Brain microvascular endothelial cell (primary cell): ENCODE measurements at regions not wholly inside any gene's neighbourhood (a gene's known extent, or its start where the extent isn't known, plus 50 kb on each side); places are given as distances from the start of the nearest gene placed in this dataset.
A peak's percentile ranks its signal among the peaks of the same experiment; 100 is the strongest.
"Not testable (repeated sequence)": the region's sequence is repeated elsewhere in the genome, so short reads cannot be mapped to it uniquely, and the experiment has no call there.

ENCODE experiments used
- DNase-seq: peaks from one replicate; pipeline ENCODE4 v3.0.0-alpha.2; 2020
- H3K27ac ChIP-seq: fragments of 250-450 bp; sonication (Bioruptor Pico); 2 replicates; pipeline ENCODE4 v1.5.1; 2020; ENCODE audit warnings: mild to moderate bottlenecking, moderate library complexity
- H3K27me3 ChIP-seq: fragments of 250-450 bp; sonication (Bioruptor Pico); replicated peaks from 2 replicates; pipeline ENCODE4 v1.5.1; 2020; ENCODE audit warnings: mild to moderate bottlenecking
- H3K36me3 ChIP-seq: fragments of 250-450 bp; sonication (Bioruptor Pico); replicated peaks from 2 replicates; pipeline ENCODE4 v1.5.1; 2020; ENCODE audit warnings: mild to moderate bottlenecking
- H3K4me3 ChIP-seq: 2 replicates; pipeline ENCODE4 v1.5.1; 2011; ENCODE audit warnings: low read depth, mild to moderate bottlenecking, control low read depth, low read length, moderate library complexity
- in situ Hi-C: cut with HindIII; loops from 2 replicates; pipeline ENCODE4 v1.10.0; 2017; ENCODE audit warnings: low sequenced_read_pairs, low pct_ligation_motif_present
- TF ChIP-seq, protein P1 (sequence below): IDR thresholded peaks from 2 replicates; pipeline ENCODE4 v1.5.1; 2011; ENCODE audit warnings: low read depth, mild to moderate bottlenecking, moderate library complexity, low read length, control low read depth, inconsistent platforms; ENCODE audit errors: missing control alignments

DNA sequence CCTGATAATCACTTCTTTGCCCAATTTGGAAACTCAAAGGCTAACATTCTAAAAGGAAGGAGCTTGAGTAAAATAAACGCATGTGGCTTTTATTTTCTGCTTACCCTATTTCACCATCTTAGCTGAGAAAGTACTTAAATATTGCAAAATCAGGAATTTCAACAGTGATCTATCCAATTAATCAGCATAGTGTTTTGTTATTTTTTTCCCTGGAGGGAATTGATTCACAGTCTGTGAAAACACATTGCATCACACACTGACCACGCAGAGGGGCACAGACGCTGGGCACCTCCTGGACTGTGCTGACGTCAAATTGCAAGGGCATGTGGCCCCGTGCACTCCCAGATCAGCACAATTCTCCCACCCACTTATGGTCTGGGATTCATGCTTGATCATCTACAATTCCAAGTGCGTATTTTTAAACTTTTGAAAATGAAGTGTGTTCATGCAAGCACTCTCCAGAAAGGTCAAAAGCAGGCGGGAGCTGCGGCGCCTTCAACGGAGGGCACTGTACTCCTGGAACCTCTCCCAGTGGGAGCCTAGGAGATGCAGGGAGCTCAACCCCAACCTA, 320.6 kb upstream of the PPARGC1A start:
- DNase-seq, result peak; percentile 85
- Histone ChIP-seq H3K27me3 (no peaks in the 10 kb centered on the region), H3K36me3 (no peaks in the 10 kb centered on the region), H3K4me3 (no peak overlapping the region), H3K27ac (peak overlapping the region; percentile 47)
- TF ChIP-seq, protein P1, sequence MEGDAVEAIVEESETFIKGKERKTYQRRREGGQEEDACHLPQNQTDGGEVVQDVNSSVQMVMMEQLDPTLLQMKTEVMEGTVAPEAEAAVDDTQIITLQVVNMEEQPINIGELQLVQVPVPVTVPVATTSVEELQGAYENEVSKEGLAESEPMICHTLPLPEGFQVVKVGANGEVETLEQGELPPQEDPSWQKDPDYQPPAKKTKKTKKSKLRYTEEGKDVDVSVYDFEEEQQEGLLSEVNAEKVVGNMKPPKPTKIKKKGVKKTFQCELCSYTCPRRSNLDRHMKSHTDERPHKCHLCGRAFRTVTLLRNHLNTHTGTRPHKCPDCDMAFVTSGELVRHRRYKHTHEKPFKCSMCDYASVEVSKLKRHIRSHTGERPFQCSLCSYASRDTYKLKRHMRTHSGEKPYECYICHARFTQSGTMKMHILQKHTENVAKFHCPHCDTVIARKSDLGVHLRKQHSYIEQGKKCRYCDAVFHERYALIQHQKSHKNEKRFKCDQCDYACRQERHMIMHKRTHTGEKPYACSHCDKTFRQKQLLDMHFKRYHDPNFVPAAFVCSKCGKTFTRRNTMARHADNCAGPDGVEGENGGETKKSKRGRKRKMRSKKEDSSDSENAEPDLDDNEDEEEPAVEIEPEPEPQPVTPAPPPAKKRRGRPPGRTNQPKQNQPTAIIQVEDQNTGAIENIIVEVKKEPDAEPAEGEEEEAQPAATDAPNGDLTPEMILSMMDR, result no peak
- in situ Hi-C loops, result no loop called here

DNA sequence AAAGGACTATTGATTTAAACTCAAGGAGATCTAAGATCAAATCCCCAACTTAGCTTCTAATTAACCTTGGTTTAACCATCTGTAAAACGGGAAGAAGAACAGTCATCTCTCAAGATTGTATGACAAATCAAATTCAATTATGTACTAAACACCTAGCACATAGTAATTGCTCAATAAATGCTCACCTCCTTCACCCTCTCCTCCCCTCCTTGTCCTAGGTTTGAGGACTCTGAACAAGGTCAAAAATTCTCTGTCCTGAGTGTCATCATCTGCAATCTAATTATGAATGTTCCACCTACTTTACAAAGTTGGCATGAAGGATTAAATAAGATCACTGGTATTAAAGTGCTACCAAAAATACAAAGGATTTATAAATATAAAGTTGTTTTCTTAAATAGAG, 320.1 kb upstream of the PPARGC1A start:
- H3K27ac ChIP-seq, result peak overlapping the region; percentile 47
- no peaks in the 10 kb centered on the region for H3K27me3 ChIP-seq
- TF ChIP-seq, protein P1, result no peak
- no peak overlapping the region for H3K4me3 ChIP-seq
- no peaks in the 10 kb centered on the region for H3K36me3 ChIP-seq
- in situ Hi-C loops, result no loop called here
- DNase-seq, result no peak

DNA sequence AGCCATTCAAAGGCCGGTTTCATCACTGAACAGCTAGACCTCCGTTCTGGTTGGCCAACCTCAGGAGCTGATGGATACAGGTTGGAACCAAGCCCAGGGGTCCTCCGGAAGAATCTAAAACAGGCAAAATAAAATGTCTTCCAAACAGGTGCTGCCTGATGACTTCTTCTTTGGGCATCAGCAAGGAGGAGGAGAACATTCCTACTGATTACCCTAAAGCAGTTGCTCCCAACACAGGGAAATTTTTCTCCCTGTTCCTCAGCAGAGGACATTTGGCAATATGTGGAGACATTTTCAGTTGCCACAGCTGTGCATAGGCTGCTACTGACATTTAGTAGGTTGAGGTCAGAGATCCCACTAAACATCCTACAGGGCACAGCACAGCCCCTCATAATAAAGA, 319.3 kb upstream of the PPARGC1A start:
- TF ChIP-seq, protein P1, result no peak
- no peak overlapping the region for H3K27ac ChIP-seq

DNA sequence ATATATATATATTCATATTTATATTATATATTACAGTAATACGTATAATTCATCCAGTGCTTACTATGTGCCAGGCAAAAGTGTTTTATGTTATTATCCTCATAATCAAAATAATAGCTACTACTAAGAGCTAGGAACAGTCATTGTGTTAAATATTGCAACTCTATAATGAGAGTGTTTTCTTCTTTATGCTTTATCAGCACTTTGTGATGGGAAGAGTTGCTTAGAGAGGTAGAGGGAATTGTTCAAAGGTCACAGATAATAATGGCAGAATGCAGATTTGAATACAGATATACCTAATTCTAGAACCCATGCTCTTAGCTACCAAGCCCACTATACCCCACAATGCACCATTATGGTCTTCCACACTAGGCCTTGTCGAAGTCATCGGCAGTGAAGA, 318.8 kb upstream of the PPARGC1A start:
- Histone ChIP-seq H3K4me3 (no peak overlapping the region), H3K27me3 (no peaks in the 10 kb centered on the region), H3K36me3 (no peaks in the 10 kb centered on the region), H3K27ac (no peak overlapping the region)
- DNase-seq, result no peak
- in situ Hi-C loops, result no loop called here
- TF ChIP-seq, protein P1, result no peak

More for the DNA sequence above, 319.3 kb upstream of the PPARGC1A start:
- Histone ChIP-seq H3K4me3 (no peak overlapping the region), H3K36me3 (no peaks in the 10 kb centered on the region), H3K27me3 (no peaks in the 10 kb centered on the region)
- in situ Hi-C loops, result no loop called here
- DNase-seq, result no peak

DNA sequence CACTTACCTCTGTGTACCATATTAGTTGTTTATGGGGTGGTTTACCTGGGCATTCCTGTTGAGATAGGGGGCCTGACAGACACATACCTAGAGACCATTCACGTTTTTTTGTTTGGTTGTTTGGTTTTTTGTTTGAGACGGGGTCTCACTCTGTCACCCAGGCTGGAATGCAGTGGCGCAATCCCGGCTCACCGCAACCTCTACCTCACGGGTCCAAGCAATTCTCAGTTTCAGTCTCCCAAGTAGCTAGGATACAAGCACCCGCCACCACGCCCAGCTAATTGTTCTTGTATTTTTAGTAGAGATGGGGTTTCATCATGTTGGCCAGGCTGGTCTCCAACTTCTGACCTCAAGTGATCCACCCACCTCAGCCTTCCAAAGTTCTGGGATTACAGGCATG, 314.9 kb upstream of the PPARGC1A start:
- H3K27me3 ChIP-seq, H3K4me3 ChIP-seq, H3K36me3 ChIP-seq, in situ Hi-C loops, H3K27ac ChIP-seq, DNase-seq: not testable (repeated sequence)

DNA sequence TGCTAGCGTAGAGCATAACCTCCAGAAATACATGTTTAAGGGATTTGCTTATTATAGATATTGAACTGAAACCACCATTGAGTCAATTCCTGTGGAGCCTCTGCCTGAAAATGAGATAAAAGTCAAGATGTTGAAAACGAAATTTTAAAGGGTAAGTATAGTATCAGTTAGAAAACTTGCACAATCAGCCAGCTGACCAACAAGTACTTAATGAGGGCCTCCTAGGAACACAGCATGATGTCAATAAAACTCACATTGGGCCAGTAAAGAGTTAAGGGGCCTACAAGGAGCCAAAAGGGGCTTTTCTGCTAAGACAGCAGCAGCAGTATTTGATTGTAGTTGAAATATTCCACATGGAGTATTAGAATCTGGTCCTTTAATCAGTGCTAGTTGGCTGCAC, 314.1 kb upstream of the PPARGC1A start:
- no peak for DNase-seq
- TF ChIP-seq, protein P1, result no peak
- H3K27me3 ChIP-seq, result no peaks in the 10 kb centered on the region
- in situ Hi-C loops, result no loop called here
- no peak overlapping the region for H3K27ac ChIP-seq
- no peak overlapping the region for H3K4me3 ChIP-seq
- no peaks in the 10 kb centered on the region for H3K36me3 ChIP-seq
